K562 (cell line): ENCODE measurements at regions not wholly inside any gene's neighbourhood (a gene's known extent, or its start where the extent isn't known, plus 50 kb on each side); places are given as distances from the start of the nearest gene placed in this dataset.

Experiments used
- ERF ChIP-seq: fragments of 450-650 bp; formaldehyde crosslinking; IDR thresholded peaks from 2 replicates; pipeline ENCODE4 v1.4.0; 2020; ENCODE audit warnings: mild to moderate bottlenecking, mixed read lengths
- FOSL1 ChIP-seq: fragments of 200-800 bp; sonication (Bioruptor generic); conservative IDR thresholded peaks from 2 replicates; pipeline ENCODE4 v1.6.1; 2016; ENCODE audit warnings: missing genetic modification characterization, missing compliant biosample characterization
- NRF1 ChIP-seq, 2 experiments: fragments of 450-650 bp; IDR thresholded peaks in 1 of 2; conservative IDR thresholded peaks in 1 of 2; 2 replicates each; pipeline ENCODE4 v1.6.1; 2014; ENCODE audit warnings: mild to moderate bottlenecking in 2 of 2
- POLR2A ChIP-seq: fragments of 450-650 bp; conservative IDR thresholded peaks from 2 replicates; pipeline ENCODE4 v1.6.1; 2016
- TF ChIP-seq, protein P1 (sequence below), 3 experiments: IDR thresholded peaks in 2 of 3; conservative IDR thresholded peaks in 1 of 3; 2 replicates each; pipeline ENCODE4 v1.5.1; 2011 to 2012; ENCODE audit warnings: low read length in 3 of 3, mild to moderate bottlenecking in 3 of 3, control low read depth in 2 of 3, improper control_type of control experiment in 1 of 3, inconsistent platforms in 1 of 3, low read depth in 1 of 3, mixed read lengths in 1 of 3, moderate library complexity in 1 of 3; ENCODE audit not compliant: insufficient read depth in 2 of 3
- TF ChIP-seq, protein P2 (sequence below), 2 experiments: fragments of 450-650 bp; formaldehyde crosslinking in 1 of 2; IDR thresholded peaks; 2 replicates each; pipeline versions ENCODE4 v1.4.0 to v1.6.1; 2014 to 2020; ENCODE audit warnings: mild to moderate bottlenecking in 2 of 2, borderline replicate concordance in 1 of 2, low read depth in 1 of 2

DNA sequence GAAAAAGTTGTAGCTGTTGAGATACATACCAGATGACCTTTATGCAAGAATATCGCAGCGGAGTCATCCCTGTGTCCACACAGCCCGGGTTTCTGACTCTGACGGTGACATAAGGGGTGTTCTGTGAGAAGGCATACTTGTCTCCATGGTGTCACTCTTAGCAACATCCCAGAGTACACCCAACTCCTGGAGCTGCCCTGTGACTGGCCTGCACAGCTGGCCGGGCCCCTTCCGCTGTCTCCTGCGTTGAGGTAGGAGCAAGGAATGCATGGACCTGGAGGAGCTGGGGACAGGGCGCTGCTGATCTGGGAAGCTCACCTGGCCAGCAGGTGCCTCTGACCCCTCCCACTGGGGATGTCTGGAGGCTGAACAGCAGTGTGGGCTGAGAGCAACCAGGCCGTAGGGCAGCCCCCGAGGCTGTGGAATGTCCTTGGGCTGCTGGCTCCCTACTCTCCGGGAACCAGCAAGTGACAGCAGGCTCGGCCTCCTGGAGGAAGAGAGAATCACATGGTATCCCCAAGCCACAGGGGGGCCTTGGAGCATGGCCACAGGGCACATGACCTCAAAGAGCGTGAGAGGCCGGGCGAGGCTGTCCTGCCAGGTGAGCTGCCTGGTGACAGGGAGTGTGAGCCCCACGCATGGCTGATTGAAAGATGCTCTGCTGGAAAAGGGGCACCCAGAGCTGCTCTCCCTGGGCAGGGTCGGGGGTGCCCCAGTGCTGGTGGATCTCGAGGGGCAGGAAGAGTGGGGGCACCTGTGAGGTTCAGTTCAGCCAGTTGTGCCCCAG is 113.4 kb downstream of the MRPL36 start:
- TF ChIP-seq, protein P1, sequence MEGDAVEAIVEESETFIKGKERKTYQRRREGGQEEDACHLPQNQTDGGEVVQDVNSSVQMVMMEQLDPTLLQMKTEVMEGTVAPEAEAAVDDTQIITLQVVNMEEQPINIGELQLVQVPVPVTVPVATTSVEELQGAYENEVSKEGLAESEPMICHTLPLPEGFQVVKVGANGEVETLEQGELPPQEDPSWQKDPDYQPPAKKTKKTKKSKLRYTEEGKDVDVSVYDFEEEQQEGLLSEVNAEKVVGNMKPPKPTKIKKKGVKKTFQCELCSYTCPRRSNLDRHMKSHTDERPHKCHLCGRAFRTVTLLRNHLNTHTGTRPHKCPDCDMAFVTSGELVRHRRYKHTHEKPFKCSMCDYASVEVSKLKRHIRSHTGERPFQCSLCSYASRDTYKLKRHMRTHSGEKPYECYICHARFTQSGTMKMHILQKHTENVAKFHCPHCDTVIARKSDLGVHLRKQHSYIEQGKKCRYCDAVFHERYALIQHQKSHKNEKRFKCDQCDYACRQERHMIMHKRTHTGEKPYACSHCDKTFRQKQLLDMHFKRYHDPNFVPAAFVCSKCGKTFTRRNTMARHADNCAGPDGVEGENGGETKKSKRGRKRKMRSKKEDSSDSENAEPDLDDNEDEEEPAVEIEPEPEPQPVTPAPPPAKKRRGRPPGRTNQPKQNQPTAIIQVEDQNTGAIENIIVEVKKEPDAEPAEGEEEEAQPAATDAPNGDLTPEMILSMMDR (IDR thresholded peaks at IDR 0.05 in 2 of 3, conservative IDR thresholded peaks at IDR 0.05 in 1 of 3; ENCODE audit: insufficient read depth in 2 of 3, low read depth in 1 of 3, low read length in 3 of 3): no peak
- TF ChIP-seq NRF1 (conservative IDR thresholded peaks at IDR 0.05 in 1 of 2, IDR thresholded peaks at IDR 0.05 in 1 of 2) (no peak), POLR2A (no peak), FOSL1 (no peak), ERF (no peak)
- TF ChIP-seq, protein P2, sequence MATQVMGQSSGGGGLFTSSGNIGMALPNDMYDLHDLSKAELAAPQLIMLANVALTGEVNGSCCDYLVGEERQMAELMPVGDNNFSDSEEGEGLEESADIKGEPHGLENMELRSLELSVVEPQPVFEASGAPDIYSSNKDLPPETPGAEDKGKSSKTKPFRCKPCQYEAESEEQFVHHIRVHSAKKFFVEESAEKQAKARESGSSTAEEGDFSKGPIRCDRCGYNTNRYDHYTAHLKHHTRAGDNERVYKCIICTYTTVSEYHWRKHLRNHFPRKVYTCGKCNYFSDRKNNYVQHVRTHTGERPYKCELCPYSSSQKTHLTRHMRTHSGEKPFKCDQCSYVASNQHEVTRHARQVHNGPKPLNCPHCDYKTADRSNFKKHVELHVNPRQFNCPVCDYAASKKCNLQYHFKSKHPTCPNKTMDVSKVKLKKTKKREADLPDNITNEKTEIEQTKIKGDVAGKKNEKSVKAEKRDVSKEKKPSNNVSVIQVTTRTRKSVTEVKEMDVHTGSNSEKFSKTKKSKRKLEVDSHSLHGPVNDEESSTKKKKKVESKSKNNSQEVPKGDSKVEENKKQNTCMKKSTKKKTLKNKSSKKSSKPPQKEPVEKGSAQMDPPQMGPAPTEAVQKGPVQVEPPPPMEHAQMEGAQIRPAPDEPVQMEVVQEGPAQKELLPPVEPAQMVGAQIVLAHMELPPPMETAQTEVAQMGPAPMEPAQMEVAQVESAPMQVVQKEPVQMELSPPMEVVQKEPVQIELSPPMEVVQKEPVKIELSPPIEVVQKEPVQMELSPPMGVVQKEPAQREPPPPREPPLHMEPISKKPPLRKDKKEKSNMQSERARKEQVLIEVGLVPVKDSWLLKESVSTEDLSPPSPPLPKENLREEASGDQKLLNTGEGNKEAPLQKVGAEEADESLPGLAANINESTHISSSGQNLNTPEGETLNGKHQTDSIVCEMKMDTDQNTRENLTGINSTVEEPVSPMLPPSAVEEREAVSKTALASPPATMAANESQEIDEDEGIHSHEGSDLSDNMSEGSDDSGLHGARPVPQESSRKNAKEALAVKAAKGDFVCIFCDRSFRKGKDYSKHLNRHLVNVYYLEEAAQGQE (IDR thresholded peaks at IDR 0.05; ENCODE audit: borderline replicate concordance): no peak
- TF ChIP-seq, protein P2 (CRISPR knock-in tag; IDR thresholded peaks at IDR 0.05; ENCODE audit: low read depth): no peak
